ENCODE measurements at regions not wholly inside any gene's neighbourhood (a gene's known extent, or its start where the extent isn't known, plus 50 kb on each side); places are given as distances from the start of the nearest gene placed in this dataset.

DNA sequence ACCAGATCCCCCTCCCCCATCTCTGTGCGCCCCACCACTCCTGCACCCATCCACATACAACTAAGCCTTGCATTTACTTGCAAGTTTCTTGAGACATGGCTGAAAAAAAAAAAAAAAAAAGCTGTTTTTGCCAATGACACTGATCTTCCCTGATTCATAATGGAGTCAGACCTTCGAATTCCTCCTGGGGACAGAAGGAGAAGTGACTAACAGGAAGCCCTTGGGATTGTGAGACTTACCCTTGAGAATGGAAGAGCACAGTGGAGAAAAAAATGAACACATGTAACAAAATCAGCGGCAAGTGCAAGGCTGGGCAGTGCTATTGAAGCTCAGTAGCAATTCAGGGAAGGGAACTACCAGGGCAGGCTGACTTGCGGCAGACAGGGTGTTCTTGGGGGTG lies 288.4 kb downstream of the BCOR start:
- intact Hi-C loops (cut with DNase I): no loop called here
- no peak for DNase-seq

DNA sequence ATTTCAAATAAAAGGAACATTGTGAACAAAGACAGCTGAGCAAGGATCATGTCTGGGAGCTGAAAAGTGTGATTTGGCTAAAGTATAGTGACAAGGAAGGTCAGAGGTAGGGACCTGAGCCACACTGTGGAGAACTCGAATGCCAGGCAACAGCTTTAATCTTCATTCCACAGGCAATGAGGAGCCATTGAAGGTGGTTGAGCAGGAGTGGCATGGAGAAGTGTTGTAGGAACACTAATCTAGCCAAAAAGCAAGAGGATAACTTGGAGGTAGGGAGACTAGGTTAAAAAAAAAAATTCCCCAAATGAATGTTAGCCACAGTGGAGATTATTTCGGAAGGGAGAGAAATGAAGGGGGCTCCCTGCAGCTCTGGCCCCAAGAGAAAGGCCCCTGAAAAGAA lies 286.9 kb downstream of the BCOR start:
- DNase-seq: no peak
- intact Hi-C loops (cut with DNase I): loop anchor here (10.0 kb wide), 2 partner anchors 204 to 344 kb away; no protein-coding TSS in a partner anchor

GRCh38 chrX:39811376-39811775 lies 286.4 kb downstream of the BCOR start:
- intact Hi-C loops (cut with DNase I): loop anchor here (10.0 kb wide), 2 partner anchors 203 to 343 kb away; no protein-coding TSS in a partner anchor
- peak in 41 of 42 donors; percentile 29 to 85 (median 62) for DNase-seq

DNA sequence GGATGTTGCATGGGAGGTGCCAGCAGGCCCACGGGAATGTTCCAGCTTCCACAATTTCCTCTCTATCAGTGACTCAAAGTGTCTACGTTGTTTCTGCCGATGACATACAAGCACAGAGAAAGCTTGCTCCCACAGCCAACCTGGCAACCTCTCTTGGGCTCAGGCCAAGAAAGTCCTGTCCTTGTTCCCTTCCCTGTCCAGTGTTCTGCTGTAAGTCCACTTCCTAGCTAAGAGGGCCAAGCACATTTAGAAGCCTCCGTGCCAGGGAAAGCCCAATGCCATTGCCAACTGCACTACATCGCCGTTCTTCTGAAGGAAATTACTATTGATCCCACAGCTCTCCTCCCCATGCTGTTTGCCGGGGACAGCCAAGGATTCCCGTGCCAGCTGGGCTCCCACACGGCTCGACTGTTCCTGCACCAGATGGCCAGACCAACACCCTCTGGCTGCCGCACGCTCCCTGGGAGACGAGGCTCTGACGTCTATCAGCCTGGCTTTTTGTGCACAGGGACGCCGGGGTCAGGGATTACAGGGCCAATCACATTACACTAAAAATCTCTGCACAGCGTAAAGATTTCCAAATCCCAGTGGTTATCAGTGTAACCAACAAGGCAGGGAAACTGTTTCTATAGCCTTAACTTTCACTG lies 284.0 kb downstream of the BCOR start:
- intact Hi-C loops (cut with DNase I): loop anchor here (10.0 kb wide), 2 partner anchors 201 to 341 kb away; no protein-coding TSS in a partner anchor
- peak; percentile 34 to 82 (median 65) for DNase-seq

DNA sequence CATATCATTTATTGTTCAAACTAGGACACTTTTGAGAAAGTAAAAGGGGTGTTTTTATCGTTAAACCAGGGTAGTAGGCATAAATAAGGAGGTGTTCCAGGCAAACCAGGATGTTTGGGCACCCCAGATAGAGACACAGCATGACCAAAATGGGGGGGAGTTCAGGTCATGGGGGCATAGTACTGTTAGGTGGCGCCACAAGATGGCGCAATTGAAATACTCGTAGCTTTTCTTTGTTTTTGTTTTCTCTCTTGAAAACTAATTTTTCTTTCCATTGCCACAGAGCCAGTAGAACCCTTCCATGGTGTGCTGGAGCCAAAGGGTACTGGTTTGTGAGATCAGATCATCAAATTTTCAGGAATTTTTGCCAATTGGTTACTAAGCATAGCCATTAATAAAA lies 283.4 kb downstream of the BCOR start:
- peak in 7 of 42 donors; percentile 15 to 59 (median 23) for DNase-seq
- intact Hi-C loops (cut with DNase I): loop anchor here (10.0 kb wide), 2 partner anchors 200 to 340 kb away; no protein-coding TSS in a partner anchor

GRCh38 chrX:39815631-39816030 lies 282.1 kb downstream of the BCOR start:
- DNase-seq: no peak
- intact Hi-C loops (cut with DNase I): loop anchor here (10.0 kb wide), 2 partner anchors 199 to 339 kb away; no protein-coding TSS in a partner anchor

- intact Hi-C loops (cut with DNase I): loop anchor here (10.0 kb wide), 2 partner anchors 198 to 338 kb away; no protein-coding TSS in a partner anchor
- peak in 26 of 42 donors; percentile 28 to 79 (median 43) for DNase-seq
These were observed 280.7 kb downstream of the BCOR start for GRCh38 chrX:39816871-39817731.

- no peak for DNase-seq
- intact Hi-C loops (cut with DNase I): loop anchor here (10.0 kb wide), 2 partner anchors 197 to 337 kb away; no protein-coding TSS in a partner anchor
These were observed 279.8 kb downstream of the BCOR start for GRCh38 chrX:39817754-39818470.

DNA sequence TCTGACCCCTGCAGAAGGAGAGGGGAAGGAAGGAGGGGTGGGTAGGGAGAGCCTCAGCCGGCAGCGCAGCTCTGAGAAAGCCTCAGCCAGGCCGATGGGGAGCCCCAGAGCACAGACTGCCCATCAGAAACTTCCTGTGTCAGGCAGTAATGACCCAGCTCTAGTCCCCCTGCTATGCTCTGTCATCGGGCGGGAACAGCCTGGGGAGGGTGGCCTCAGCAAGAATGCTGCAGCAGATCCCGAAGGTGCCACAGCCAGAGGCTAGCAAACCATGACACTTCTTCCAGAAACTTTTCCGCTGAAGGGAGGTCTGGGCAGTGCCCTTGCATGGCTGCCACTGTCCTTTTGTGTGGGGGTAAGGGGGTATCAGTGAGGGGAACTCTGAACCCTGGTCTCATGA lies 279.0 kb downstream of the BCOR start:
- DNase-seq: no peak
- intact Hi-C loops (cut with DNase I): loop anchor here (10.0 kb wide), 2 partner anchors 196 to 336 kb away; no protein-coding TSS in a partner anchor

DNA sequence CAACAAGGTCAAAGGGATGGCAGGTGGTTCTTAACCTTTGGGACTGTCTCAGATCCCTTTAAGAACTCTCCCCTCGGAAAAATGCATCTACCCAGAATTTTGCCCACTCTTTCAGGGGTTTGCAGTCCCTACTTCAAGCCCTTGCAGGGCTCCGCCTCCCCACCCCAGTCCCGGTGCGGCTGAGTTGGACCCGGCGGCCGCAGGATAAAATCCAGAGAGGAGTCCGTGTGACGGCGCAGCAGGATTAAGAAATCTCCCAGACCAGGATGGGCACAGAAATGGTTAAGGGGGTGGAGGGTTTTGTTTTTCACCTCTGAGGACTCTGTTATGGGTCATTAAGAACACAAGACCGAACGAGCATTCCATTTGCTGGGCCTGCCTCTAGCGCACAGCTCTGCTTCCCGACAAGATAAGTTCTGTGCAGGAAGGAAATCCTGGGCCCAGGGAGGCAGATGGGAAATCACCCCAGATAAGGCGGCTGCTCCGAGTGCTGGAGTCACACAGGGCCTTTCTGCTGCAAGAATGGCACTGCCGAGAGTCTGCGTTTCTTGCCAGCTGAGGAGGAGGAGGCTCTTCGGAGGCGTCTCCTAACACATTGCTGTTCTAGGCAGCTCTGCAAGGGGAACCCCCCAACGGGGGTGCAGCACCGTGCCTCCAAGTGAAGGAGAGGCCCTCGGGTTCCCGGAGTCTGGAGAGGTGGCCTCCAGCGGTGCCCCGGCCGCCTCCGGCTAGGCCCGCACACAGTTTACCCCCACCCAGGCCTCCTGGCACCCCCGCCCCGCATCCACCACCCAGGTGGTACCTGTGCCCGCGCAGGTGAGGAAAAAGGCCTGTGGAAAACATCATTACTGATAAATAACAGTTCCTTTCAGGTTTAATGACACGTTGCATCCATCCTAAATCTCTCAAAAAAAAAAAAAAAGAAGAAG lies 277.6 kb downstream of the BCOR start:
- intact Hi-C loops (cut with DNase I): loop anchor here (10.0 kb wide), 2 partner anchors 195 to 335 kb away; no protein-coding TSS in a partner anchor
- peak in 38 of 42 donors; percentile 21 to 82 (median 51) for DNase-seq

- intact Hi-C loops (cut with DNase I): no loop called here
- peak in 31 of 42 donors; percentile 9 to 73 (median 39) for DNase-seq
These were observed 276.6 kb downstream of the BCOR start for GRCh38 chrX:39820938-39821708.

DNA sequence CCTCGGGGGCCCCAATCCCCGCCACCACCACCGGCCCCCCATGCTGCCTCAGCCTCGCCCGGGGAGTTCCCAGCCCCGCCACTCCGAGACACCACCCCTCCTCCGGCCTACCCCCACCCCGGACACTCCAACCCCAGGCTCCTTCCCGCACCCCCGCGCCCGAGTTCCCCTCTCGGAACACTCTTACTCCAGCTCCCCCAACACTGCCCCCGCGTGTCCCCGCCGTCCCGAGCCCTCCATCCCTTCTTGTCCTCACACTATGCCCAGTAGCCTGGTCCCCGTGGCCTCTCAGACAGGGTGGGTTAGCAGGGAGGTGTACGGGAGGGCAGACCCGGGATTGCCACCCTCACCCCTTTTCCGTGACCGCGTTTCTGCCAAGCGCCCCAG lies 276.1 kb downstream of the BCOR start:
- intact Hi-C loops (cut with DNase I): no loop called here
- DNase-seq: peak in 2 of 42 donors; percentile 9 to 45

DNA sequence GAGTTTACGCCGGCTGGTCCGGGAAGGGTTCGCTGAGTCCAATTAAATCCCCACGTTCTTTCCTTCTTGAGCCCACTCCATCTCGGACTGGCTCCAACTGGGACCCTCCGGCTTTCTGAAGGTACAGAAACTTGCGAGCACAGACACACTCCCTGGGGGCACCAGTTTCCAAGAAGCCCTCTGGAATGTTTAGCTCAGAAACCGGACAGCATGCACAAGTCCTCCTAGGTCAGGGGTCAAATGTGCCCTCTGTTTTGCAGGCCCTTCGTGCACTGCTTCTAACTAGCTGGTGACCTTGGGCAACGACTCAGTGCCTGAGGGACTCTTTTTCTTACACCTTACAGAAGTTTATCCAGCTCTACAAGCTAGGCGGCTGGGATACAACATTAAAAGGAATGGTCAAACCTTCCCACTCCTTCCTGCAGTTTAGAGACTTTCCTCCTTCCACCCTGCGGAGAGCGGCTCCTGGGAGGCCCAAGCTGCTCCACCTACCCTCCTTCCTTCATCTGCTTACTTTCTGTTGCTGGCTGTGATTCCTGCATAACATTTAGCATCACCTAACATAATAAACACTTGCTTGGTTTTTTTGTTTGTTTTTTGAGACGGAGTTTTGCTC lies 275.5 kb downstream of the BCOR start:
- intact Hi-C loops (cut with DNase I): no loop called here
- no peak for DNase-seq

DNA sequence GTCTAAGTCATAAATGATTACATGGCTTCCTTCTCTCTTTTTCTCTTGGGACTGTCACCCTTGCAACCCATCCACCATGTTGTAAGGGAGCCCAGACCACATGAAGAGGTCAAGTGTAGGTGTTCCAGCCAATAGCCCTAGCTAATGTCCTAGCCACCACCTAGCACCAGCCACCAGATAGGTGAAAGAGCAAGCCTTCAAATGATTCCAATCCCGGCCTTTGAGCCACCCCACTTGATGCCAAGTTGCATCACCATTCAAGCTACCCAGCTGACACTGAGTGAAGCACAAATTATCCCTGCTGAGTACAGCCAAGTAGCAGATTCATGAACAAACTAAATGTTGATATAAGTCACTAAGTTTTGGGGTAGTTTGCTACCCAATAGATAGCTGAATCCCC lies 274.3 kb downstream of the BCOR start:
- no peak for DNase-seq
- intact Hi-C loops (cut with DNase I): no loop called here

DNA sequence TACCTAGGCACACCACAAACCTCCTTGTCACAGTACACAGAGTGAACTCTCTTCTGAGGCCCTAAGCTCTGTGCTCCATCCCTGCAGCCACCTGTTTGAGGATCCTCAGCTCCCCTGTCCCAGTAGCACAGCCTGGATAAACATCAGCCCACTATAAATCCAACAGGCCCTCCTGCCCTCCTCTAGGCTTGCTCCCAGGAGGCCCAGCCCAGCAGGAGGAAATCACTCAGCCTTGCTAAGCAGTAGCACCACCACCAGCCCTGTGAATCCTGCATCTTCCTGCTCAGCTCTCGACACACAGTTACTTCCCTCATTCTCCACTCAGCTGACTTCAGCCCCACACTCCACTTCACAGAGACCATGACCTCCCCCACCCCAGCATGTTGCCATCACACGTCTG lies 273.9 kb downstream of the BCOR start:
- DNase-seq: no peak
- intact Hi-C loops (cut with DNase I): no loop called here

GRCh38 chrX:39826813-39827543 lies 270.8 kb downstream of the BCOR start:
- intact Hi-C loops (cut with DNase I): no loop called here
- no peak for DNase-seq

Data from head of caudate nucleus (tissue), 42 donors.